Activated B cell treated with CpG ODN at 0.5 μM for 24 hours (primary cell): ENCODE measurements at regions not wholly inside any gene's neighbourhood (a gene's known extent, or its start where the extent isn't known, plus 50 kb on each side); places are given as distances from the start of the nearest gene placed in this dataset.

Source experiments
- ATAC-seq: fragments of 200-7000 bp; cut with Tn5 transposase; one replicate; pipeline ENCODE4 v1.10.0; 2021; ENCODE audit warnings: low read depth, mild to moderate bottlenecking, moderate library complexity
- CTCF ChIA-PET: fragments of 350-600 bp; sonication (Branson Sonifier 250); formaldehyde crosslinking; loops from one replicate; lab custom pipeline; 2021; ENCODE audit warnings: antibody characterized with exemption; lab: Charles Lee
- POLR2A ChIA-PET: fragments of 350-600 bp; sonication (Branson Sonifier 250); formaldehyde crosslinking; loops from one replicate; lab custom pipeline; 2021; ENCODE audit warnings: antibody characterized with exemption; lab: Charles Lee
- DNase-seq: peaks from one replicate; pipeline ENCODE4 v3.0.0; 2022
- H3K27ac Mint-ChIP-seq: one replicate; pipeline ENCODE4 v1.8.0; 2020; ENCODE audit warnings: mixed read lengths
- H3K27me3 Mint-ChIP-seq: one replicate; pipeline ENCODE4 v1.8.0; 2021; ENCODE audit warnings: mixed read lengths
- H3K36me3 Mint-ChIP-seq: one replicate; pipeline ENCODE4 v1.8.0; 2021; ENCODE audit warnings: low read depth, mixed read lengths
- H3K4me1 Mint-ChIP-seq: one replicate; pipeline ENCODE4 v1.8.0; 2021; ENCODE audit warnings: mixed read lengths
- H3K4me3 Mint-ChIP-seq: one replicate; pipeline ENCODE4 v1.8.0; 2020; ENCODE audit warnings: mild to moderate bottlenecking, mixed read lengths
- H3K9me3 Mint-ChIP-seq: one replicate; pipeline ENCODE4 v1.8.0; 2020; ENCODE audit warnings: mixed read lengths
- intact Hi-C: fragments of 100-400 bp; cut with micrococcal nuclease; formaldehyde crosslinking; loops from one replicate; pipeline ENCODE4 v1.15.1; 2024
- TF ChIP-seq, protein P1 (sequence below): fragments of 200-600 bp; IDR thresholded peaks from one replicate; pipeline ENCODE4 v1.8.0; 2022; ENCODE audit warnings: antibody characterized with exemption, mild to moderate bottlenecking

DNA sequence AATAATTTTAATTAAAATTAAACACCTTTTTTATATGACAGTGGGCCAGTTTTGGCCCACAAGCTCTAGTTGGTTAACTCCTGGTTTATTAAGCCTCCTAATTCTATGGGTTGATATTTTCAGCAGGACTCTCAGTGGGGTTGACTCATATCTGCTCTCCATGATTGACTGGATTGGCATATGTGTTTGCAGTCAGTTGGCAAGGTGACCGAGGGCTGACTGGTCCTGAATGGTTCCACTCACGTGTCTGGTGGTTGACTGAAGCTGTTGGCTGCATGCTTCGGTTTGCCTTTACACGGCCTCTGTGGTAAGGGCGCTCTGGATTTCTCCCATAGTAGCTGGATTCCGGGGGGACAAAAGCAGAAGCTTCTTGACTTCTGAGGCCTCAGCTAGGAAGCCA is 65.3 kb upstream of the ZNF280D start:
- POLR2A ChIA-PET, result no interaction called here

DNA sequence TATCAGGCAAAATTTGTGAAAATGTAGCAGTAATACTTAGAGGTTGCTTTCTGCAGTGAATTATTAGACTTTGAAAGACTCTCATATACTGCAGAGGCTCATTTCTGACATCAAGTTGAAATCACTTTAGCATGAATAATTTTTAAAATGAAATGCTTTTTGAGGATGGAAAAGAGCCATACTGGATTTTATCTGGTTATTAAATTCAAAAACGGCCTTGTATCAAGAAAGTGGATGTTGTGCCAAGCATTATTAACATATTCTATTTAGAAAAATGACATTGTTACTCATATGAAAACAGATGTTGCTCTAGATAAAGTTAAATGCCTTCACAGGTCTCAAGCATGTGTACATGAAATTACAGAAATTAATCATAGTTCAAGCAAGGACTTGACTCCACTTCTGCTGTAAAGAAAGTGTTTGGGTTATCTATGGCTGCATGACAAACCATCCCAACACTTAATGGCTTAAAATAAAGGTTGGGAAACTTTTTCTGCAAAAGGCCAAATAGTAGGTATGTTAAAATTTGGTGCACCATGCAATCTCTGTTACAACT is 64.5 kb upstream of the ZNF280D start:
- Mint-ChIP-seq H3K36me3 (no peaks in the 10 kb centered on the region), H3K27me3 (no peaks in the 10 kb centered on the region), H3K9me3 (peaks cover 5% of the 10 kb centered on the region), H3K4me3 (no peak overlapping the region), H3K4me1 (peaks cover 3% of the 10 kb centered on the region), H3K27ac (no peak overlapping the region)
- ChIA-PET POLR2A (no interaction called here), CTCF (interaction anchor here (0.8 kb wide), 1 partner anchor 349 kb away, joined by 3 read pairs; no protein-coding TSS in a partner anchor)
- TF ChIP-seq, protein P1, sequence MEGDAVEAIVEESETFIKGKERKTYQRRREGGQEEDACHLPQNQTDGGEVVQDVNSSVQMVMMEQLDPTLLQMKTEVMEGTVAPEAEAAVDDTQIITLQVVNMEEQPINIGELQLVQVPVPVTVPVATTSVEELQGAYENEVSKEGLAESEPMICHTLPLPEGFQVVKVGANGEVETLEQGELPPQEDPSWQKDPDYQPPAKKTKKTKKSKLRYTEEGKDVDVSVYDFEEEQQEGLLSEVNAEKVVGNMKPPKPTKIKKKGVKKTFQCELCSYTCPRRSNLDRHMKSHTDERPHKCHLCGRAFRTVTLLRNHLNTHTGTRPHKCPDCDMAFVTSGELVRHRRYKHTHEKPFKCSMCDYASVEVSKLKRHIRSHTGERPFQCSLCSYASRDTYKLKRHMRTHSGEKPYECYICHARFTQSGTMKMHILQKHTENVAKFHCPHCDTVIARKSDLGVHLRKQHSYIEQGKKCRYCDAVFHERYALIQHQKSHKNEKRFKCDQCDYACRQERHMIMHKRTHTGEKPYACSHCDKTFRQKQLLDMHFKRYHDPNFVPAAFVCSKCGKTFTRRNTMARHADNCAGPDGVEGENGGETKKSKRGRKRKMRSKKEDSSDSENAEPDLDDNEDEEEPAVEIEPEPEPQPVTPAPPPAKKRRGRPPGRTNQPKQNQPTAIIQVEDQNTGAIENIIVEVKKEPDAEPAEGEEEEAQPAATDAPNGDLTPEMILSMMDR, result no peak
- DNase-seq (no peak), ATAC-seq (no peak)
- intact Hi-C loops, result no loop called here

More for the DNA sequence above, 65.3 kb upstream of the ZNF280D start:
- Mint-ChIP-seq H3K27ac (no peak overlapping the region), H3K9me3 (no peaks in the 10 kb centered on the region), H3K4me3 (no peak overlapping the region), H3K4me1 (peaks cover 11% of the 10 kb centered on the region), H3K27me3 (no peaks in the 10 kb centered on the region), H3K36me3 (no peaks in the 10 kb centered on the region)
- CTCF ChIA-PET, result interaction anchor here (0.8 kb wide), 1 partner anchor 348 kb away, joined by 3 read pairs; no protein-coding TSS in a partner anchor
- TF ChIP-seq, protein P1, result no peak
- intact Hi-C loops, result no loop called here
- DNase-seq (no peak), ATAC-seq (peak; percentile 21)

DNA sequence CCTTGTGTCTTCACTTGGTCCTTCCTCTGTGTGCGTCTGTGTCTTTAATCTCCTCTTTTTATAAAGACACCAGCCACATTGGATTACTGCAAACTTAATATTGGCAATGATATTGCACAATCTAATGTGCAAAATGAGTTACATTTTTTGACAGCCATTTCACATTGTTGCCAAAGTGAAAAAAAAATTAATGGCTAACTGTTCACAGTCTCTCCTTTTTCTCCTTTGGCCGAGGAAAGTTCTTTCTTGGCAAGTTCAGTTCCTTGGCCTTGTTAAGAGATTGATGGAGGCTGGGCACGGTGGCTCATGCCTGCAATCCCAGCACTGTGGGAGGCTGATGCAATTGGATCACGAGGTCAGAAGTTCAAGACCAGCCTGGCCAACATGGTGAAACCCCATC is 62.2 kb upstream of the ZNF280D start:
- intact Hi-C loops, result no loop called here
- H3K4me1 Mint-ChIP-seq, result no peaks in the 10 kb centered on the region
- no peak overlapping the region for H3K27ac Mint-ChIP-seq
- no peak for DNase-seq
- H3K27me3 Mint-ChIP-seq, result no peaks in the 10 kb centered on the region
- POLR2A ChIA-PET, result no interaction called here
- H3K4me3 Mint-ChIP-seq, result no peak overlapping the region
- CTCF ChIA-PET, result no interaction called here
- ATAC-seq, result no peak
- TF ChIP-seq, protein P1, result no peak
- H3K36me3 Mint-ChIP-seq, result peaks cover 4% of the 10 kb centered on the region
- peaks cover 14% of the 10 kb centered on the region for H3K9me3 Mint-ChIP-seq

DNA sequence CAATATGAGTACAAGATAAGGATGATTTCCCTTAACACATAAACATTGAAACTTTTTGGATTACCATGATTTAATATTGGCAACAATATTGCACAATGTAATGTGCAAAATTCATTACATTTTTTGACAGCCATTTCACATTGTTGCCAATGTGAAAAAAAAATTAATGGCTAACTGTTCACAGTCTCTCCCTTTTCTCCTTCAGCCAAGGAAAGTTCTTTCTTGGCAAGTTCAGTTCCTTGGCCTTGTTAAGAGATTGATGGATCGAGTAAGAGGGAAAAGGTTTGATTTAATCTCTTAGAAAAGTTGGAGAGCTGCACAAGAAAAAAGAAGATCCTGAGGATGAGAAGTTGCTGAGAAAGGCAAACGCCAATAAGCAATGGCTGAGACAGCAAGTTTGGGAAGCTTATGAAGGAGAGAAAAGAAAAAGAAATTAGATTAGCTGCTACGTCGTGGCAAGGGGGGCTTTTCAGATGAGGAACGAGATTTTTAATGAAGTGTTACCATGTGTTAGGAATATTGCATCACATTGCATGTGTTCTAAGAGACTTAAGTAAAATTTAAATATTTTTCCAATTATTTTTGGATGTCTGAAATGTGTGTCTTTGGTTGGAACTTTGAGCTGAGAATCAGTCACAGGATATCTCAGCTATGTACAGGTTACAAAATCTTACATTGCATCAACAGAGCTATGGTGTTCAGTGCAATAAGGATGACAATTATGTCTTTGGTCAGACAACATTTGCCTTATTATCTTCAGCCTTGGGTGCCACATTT is 61.4 kb upstream of the ZNF280D start:
- no peak overlapping the region for H3K4me3 Mint-ChIP-seq
- no peak for ATAC-seq
- TF ChIP-seq, protein P1, result no peak
- H3K27ac Mint-ChIP-seq, result no peak overlapping the region
- peaks cover 14% of the 10 kb centered on the region for H3K9me3 Mint-ChIP-seq
- intact Hi-C loops, result no loop called here
- CTCF ChIA-PET, result no interaction called here
- peaks cover 4% of the 10 kb centered on the region for H3K36me3 Mint-ChIP-seq
- no peak for DNase-seq
- H3K27me3 Mint-ChIP-seq, result no peaks in the 10 kb centered on the region
- H3K4me1 Mint-ChIP-seq, result no peaks in the 10 kb centered on the region
- POLR2A ChIA-PET, result no interaction called here

DNA sequence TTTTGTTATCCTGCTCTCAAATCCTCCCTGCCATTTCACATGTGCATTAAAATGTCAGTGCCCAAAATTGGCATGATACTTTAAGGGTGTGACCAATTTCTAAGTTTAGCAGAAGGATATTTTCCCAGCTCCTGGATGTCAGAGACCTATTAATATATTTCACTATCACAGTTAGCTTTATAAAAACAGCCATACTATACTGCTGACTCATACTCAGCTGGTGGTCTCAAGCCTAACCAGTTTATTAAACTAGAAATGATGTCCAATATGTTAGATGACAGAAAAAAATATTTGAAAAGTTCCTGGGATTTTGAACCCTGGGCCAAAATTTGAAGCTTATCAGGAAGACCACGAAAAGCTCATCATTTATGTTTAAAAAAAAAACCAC is 60.9 kb upstream of the ZNF280D start:
- H3K27ac Mint-ChIP-seq, result no peak overlapping the region
- H3K36me3 Mint-ChIP-seq, result peaks cover 4% of the 10 kb centered on the region
- POLR2A ChIA-PET, result no interaction called here

More for the DNA sequence above, 60.9 kb upstream of the ZNF280D start:
- Mint-ChIP-seq H3K27me3 (no peaks in the 10 kb centered on the region), H3K4me1 (no peaks in the 10 kb centered on the region), H3K4me3 (no peak overlapping the region), H3K9me3 (peaks cover 14% of the 10 kb centered on the region)
- no peak for DNase-seq
- CTCF ChIA-PET, result no interaction called here
- TF ChIP-seq, protein P1, result no peak
- intact Hi-C loops, result no loop called here
- ATAC-seq, result no peak
